ENCODE measurements at regions not wholly inside any gene's neighbourhood (a gene's known extent, or its start where the extent isn't known, plus 50 kb on each side); places are given as distances from the start of the nearest gene placed in this dataset.
"Not testable (repeated sequence)": the region's sequence is repeated elsewhere in the genome, so short reads cannot be mapped to it uniquely, and the experiment has no call there.

DNA sequence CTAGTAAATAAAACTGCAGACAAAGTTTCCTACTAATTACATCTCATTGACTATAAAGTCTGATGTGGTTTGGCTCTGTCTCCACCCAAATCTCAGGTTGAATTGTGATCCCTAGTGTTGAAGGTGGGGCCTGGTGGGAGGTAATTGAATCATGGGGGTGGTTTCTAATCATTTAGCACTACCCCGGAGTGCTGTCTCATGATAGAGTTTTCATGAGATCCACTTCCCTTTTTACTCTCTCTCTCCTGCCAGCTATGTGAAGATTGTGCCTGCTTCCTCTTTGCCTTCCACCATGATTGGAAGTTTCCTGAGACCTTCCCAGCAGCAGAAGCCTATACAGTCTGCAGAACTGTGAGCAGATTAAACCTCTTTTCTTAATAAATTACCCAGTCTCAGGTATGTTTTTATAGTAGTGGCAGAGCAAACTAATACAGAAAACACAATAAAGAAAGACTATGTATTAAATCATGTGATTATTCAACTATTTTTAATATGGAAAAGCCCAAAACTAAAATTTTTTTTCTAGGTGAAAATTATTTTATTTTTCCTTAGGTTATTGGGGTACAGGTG is 232.1 kb downstream of the FZD1 start:
- Histone ChIP-seq H3K4me3 (ENCODE audit: low read depth, low read length) (no peak overlapping the region), H3K27me3 (ENCODE audit: control insufficient read depth, insufficient read depth, low read length) (no peaks in the 10 kb centered on the region), H3K9me3 (ENCODE audit: control insufficient read depth, insufficient read depth, low read length) (no peaks in the 10 kb centered on the region), H3K27ac (ENCODE audit: low read depth, low read length) (no peak overlapping the region)
- no peak for DNase-seq (ENCODE audit: low read depth, low spot score)
- TF ChIP-seq, protein P1, sequence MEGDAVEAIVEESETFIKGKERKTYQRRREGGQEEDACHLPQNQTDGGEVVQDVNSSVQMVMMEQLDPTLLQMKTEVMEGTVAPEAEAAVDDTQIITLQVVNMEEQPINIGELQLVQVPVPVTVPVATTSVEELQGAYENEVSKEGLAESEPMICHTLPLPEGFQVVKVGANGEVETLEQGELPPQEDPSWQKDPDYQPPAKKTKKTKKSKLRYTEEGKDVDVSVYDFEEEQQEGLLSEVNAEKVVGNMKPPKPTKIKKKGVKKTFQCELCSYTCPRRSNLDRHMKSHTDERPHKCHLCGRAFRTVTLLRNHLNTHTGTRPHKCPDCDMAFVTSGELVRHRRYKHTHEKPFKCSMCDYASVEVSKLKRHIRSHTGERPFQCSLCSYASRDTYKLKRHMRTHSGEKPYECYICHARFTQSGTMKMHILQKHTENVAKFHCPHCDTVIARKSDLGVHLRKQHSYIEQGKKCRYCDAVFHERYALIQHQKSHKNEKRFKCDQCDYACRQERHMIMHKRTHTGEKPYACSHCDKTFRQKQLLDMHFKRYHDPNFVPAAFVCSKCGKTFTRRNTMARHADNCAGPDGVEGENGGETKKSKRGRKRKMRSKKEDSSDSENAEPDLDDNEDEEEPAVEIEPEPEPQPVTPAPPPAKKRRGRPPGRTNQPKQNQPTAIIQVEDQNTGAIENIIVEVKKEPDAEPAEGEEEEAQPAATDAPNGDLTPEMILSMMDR (IDR thresholded peaks at IDR 0.05; ENCODE audit: low read depth, low read length) = no peak
- POLR2A ChIA-PET = no interaction called here
- CTCF ChIA-PET = no interaction called here

DNA sequence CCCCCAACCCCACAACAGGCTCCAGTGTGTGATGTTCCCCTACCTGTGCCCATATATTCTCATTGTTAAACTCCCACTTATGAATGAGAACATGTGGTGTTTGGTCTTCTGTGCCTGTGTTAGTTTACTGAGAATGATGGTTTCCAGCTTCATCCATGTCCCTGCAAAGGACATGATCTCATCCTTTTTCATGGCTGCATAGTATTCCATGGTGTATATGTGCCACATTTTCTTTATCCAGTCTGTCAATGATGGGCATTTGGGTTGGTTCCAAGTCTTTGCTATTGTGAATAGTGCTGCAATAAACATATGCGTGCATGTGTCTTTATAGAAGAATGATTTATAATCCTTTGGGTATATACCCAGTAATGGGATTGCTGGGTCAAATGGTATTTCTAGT is 233.0 kb downstream of the FZD1 start:
- DNase-seq (ENCODE audit: low read depth, low spot score); CTCF ChIA-PET; H3K27ac ChIP-seq (ENCODE audit: low read depth, low read length); H3K4me3 ChIP-seq (ENCODE audit: low read depth, low read length); H3K9me3 ChIP-seq (ENCODE audit: control insufficient read depth, insufficient read depth, low read length); H3K27me3 ChIP-seq (ENCODE audit: control insufficient read depth, insufficient read depth, low read length); POLR2A ChIA-PET: not testable (repeated sequence)

DNA sequence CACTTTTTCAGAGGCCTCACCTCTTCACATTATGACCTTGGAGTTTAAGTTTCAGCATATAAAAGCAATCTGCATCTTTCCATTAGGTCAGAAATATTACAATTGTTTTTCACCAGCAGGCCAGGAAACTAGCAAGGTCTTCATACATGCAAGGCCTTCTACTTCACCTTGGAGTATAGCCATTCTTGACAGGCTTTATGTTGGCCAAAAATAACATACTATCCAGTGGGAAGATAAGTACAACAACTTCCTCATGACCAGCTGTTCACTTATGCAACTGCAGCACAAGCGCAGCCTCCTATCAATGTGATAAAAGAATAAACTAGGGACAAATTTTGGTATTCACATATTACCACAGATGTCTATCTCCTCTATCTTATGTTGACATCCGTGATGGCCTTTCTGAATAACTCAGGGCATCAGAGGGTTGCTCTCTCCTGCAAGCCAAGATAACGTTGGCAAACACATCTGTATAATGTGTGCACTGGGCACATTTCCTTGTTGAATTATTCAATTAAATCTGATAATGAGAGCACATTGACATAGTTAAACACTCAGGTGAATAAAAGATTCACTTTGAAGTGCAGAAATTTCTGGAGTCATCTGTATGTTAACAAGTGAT is 239.8 kb downstream of the FZD1 start:
- no peaks in the 10 kb centered on the region for H3K27me3 ChIP-seq (ENCODE audit: control insufficient read depth, insufficient read depth, low read length)
- no peak for DNase-seq (ENCODE audit: low read depth, low spot score)
- no peak overlapping the region for H3K4me3 ChIP-seq (ENCODE audit: low read depth, low read length)
- ChIA-PET CTCF (no interaction called here), POLR2A (no interaction called here)
- H3K27ac ChIP-seq (ENCODE audit: low read depth, low read length) = no peak overlapping the region
- TF ChIP-seq, protein P1 (IDR thresholded peaks at IDR 0.05; ENCODE audit: low read depth, low read length) = no peak
- no peaks in the 10 kb centered on the region for H3K9me3 ChIP-seq (ENCODE audit: control insufficient read depth, insufficient read depth, low read length)

DNA sequence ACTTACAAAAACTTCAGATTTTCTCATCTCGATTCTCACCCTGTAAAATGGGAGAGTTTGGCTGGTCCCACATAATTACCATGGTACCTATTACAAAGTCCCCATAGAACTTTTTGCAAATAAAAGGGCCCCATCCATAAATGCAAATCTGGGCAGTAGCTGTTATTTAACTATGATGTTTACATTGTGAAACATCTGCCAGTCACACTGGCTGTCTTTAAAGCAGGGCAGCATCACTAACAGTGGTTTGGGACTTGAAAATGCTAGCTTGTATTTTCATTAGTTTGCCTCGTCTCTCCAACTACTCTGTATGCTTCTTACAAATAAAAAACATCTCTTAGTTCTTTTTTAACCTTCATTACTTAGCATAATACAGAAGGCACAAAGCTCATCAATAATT is 240.7 kb downstream of the FZD1 start:
- ChIA-PET POLR2A (no interaction called here), CTCF (no interaction called here)
- Histone ChIP-seq H3K27me3 (ENCODE audit: control insufficient read depth, insufficient read depth, low read length) (no peaks in the 10 kb centered on the region), H3K4me3 (ENCODE audit: low read depth, low read length) (no peak overlapping the region), H3K9me3 (ENCODE audit: control insufficient read depth, insufficient read depth, low read length) (no peaks in the 10 kb centered on the region), H3K27ac (ENCODE audit: low read depth, low read length) (no peak overlapping the region)
- DNase-seq (ENCODE audit: low read depth, low spot score) = no peak
- TF ChIP-seq, protein P1 (IDR thresholded peaks at IDR 0.05; ENCODE audit: low read depth, low read length) = no peak

DNA sequence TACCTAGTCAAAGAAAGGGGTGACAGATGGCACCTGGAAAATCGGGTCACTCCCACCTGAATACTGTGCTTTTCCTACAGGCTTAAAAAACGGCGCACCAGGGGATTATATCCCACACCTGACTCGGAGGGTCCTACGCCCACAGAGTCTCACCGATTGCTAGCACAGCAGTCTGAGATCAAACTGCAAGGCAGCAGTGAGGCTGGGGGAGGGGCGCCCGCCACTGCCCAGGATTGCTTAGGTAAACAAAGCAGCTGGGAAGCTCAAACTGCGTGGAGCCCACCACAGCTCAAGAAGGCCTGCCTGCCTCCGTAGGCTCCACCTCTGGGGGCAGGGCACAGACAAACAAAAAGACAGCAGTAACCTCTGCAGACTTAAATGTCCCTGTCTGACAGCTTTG is 242.7 kb downstream of the FZD1 start:
- CTCF ChIA-PET; DNase-seq (ENCODE audit: low read depth, low spot score); H3K9me3 ChIP-seq (ENCODE audit: control insufficient read depth, insufficient read depth, low read length); H3K27me3 ChIP-seq (ENCODE audit: control insufficient read depth, insufficient read depth, low read length); H3K27ac ChIP-seq (ENCODE audit: low read depth, low read length); POLR2A ChIA-PET; H3K4me3 ChIP-seq (ENCODE audit: low read depth, low read length): not testable (repeated sequence)

DNA sequence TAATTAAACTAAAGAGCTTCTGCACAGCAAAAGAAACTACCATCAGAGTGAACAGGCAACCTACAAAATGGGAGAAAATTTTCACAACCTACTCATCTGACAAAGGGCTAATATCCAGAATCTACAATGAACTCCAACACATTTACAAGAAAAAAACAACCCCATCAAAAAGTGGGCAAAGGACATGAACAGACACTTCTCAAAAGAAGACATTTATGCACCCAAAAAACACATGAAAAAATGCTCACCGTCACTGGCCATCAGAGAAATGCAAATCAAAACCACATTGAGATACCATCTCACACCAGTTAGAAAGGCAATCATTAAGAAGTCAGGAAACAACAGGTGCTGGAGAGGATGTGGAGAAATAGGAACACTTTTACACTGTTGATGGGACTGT is 247.6 kb downstream of the FZD1 start:
- H3K9me3 ChIP-seq (ENCODE audit: control insufficient read depth, insufficient read depth, low read length); DNase-seq (ENCODE audit: low read depth, low spot score); H3K27ac ChIP-seq (ENCODE audit: low read depth, low read length); CTCF ChIA-PET; POLR2A ChIA-PET; H3K4me3 ChIP-seq (ENCODE audit: low read depth, low read length); H3K27me3 ChIP-seq (ENCODE audit: control insufficient read depth, insufficient read depth, low read length): not testable (repeated sequence)

Data from AG04450 (cell line).